ENCODE measurements at regions not wholly inside any gene's neighbourhood (a gene's known extent, or its start where the extent isn't known, plus 50 kb on each side); places are given as distances from the start of the nearest gene placed in this dataset.

DNA sequence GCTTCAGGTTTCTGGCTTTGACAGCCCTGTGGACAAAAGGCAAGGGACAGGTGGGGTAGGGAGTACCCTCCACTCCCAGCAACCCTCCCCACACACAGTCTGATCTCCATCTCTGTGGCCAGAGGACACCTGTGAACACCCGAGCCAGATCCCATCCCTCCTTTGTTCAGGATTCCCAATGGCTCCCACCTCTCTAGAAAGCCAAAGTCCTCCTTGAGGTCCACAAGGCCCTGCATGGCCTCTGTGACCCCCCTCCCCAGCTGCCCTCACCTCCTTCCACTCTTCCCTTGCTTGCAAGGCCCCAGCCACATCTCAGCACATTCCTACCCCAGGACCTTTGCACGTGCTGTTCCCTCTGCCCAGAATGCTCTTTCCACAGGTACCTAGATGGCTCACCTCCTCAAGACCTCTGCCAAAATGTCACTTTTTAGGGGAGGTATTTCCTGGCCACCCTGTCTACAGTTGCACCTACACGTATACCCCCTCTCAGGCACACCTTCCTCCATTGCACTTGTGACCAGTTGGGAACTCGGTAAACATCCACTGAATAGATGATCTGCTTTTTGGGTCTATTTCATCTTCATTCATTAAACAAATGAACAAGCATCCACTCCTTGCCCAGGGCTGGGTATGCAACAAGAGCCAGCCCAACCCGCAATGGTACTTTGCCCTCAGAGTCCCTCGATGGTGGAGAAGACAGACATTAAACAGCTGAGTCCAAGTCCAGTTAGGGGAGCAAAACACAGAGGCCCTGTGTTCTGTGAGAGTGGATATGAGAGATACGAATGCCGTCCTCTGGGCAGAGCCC, 107.0 kb downstream of the CRLF3 start (continued):
- TF ChIP-seq, protein P1, sequence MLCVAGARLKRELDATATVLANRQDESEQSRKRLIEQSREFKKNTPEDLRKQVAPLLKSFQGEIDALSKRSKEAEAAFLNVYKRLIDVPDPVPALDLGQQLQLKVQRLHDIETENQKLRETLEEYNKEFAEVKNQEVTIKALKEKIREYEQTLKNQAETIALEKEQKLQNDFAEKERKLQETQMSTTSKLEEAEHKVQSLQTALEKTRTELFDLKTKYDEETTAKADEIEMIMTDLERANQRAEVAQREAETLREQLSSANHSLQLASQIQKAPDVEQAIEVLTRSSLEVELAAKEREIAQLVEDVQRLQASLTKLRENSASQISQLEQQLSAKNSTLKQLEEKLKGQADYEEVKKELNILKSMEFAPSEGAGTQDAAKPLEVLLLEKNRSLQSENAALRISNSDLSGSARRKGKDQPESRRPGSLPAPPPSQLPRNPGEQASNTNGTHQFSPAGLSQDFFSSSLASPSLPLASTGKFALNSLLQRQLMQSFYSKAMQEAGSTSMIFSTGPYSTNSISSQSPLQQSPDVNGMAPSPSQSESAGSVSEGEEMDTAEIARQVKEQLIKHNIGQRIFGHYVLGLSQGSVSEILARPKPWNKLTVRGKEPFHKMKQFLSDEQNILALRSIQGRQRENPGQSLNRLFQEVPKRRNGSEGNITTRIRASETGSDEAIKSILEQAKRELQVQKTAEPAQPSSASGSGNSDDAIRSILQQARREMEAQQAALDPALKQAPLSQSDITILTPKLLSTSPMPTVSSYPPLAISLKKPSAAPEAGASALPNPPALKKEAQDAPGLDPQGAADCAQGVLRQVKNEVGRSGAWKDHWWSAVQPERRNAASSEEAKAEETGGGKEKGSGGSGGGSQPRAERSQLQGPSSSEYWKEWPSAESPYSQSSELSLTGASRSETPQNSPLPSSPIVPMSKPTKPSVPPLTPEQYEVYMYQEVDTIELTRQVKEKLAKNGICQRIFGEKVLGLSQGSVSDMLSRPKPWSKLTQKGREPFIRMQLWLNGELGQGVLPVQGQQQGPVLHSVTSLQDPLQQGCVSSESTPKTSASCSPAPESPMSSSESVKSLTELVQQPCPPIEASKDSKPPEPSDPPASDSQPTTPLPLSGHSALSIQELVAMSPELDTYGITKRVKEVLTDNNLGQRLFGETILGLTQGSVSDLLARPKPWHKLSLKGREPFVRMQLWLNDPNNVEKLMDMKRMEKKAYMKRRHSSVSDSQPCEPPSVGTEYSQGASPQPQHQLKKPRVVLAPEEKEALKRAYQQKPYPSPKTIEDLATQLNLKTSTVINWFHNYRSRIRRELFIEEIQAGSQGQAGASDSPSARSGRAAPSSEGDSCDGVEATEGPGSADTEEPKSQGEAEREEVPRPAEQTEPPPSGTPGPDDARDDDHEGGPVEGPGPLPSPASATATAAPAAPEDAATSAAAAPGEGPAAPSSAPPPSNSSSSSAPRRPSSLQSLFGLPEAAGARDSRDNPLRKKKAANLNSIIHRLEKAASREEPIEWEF (IDR thresholded peaks at IDR 0.05; ENCODE audit: insufficient replicate concordance, low read depth, low read length), result no peak
- TF ChIP-seq PML (IDR thresholded peaks at IDR 0.05; ENCODE audit: low read length), result no peak
- TF ChIP-seq, protein P2, sequence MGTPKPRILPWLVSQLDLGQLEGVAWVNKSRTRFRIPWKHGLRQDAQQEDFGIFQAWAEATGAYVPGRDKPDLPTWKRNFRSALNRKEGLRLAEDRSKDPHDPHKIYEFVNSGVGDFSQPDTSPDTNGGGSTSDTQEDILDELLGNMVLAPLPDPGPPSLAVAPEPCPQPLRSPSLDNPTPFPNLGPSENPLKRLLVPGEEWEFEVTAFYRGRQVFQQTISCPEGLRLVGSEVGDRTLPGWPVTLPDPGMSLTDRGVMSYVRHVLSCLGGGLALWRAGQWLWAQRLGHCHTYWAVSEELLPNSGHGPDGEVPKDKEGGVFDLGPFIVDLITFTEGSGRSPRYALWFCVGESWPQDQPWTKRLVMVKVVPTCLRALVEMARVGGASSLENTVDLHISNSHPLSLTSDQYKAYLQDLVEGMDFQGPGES (IDR thresholded peaks at IDR 0.05), result no peak
- no peak for TF ChIP-seq ZNF217 (IDR thresholded peaks at IDR 0.05)

All from GM12878 (cell line).